Panc1 (cell line): ENCODE measurements at regions not wholly inside any gene's neighbourhood (a gene's known extent, or its start where the extent isn't known, plus 50 kb on each side); places are given as distances from the start of the nearest gene placed in this dataset.

Experiments used
- CTCF ChIP-seq: fragments of 450-650 bp; IDR thresholded peaks from 2 replicates; pipeline ENCODE4 v1.5.1; 2017; ENCODE audit warnings: mild to moderate bottlenecking
- REST ChIP-seq, 2 experiments: IDR thresholded peaks; 2 replicates each; pipeline ENCODE4 v1.6.1; 2011 to 2012; ENCODE audit warnings: low read depth in 2 of 2, control low read depth in 1 of 2, low read length in 1 of 2, mild to moderate bottlenecking in 1 of 2, moderate library complexity in 1 of 2; ENCODE audit not compliant: insufficient read depth in 1 of 2
- SIN3A ChIP-seq: IDR thresholded peaks from 2 replicates; pipeline ENCODE4 v1.6.1; 2012; ENCODE audit warnings: low read depth, mild to moderate bottlenecking, low read length, moderate library complexity, borderline replicate concordance; ENCODE audit not compliant: insufficient read depth
- TCF7L2 ChIP-seq: IDR thresholded peaks from 2 replicates; pipeline ENCODE4 v1.6.1; 2011; ENCODE audit warnings: mild to moderate bottlenecking, low read depth, low read length, inconsistent platforms

- TF ChIP-seq CTCF: no peak
- no peak for TF ChIP-seq TCF7L2
- no peak for TF ChIP-seq REST (IDR thresholded peaks at IDR 0.05; ENCODE audit: insufficient read depth in 1 of 2, low read depth in 2 of 2, low read length in 1 of 2)
- no peak for TF ChIP-seq SIN3A
Measured at GRCh38 chr15:93491291-93491690, 402.3 kb upstream of the RGMA start.
